ENCODE measurements at regions not wholly inside any gene's neighbourhood (a gene's known extent, or its start where the extent isn't known, plus 50 kb on each side); places are given as distances from the start of the nearest gene placed in this dataset.

- TF ChIP-seq CTCF (optimal IDR thresholded peaks at IDR 0.05 in 1 of 3, IDR thresholded peaks at IDR 0.05 in 1 of 3, conservative IDR thresholded peaks at IDR 0.05 in 1 of 3; ENCODE audit: extremely low read depth in 1 of 3, insufficient read depth in 2 of 3, low read length in 3 of 3) (no peak), EZH2 (IDR thresholded peaks at IDR 0.05; ENCODE audit: low read length) (no peak)
Measured at GRCh38 chr10:31630861-31631567, 297.6 kb downstream of the ARHGAP12 start.
